ENCODE measurements at regions not wholly inside any gene's neighbourhood (a gene's known extent, or its start where the extent isn't known, plus 50 kb on each side); places are given as distances from the start of the nearest gene placed in this dataset.

DNA sequence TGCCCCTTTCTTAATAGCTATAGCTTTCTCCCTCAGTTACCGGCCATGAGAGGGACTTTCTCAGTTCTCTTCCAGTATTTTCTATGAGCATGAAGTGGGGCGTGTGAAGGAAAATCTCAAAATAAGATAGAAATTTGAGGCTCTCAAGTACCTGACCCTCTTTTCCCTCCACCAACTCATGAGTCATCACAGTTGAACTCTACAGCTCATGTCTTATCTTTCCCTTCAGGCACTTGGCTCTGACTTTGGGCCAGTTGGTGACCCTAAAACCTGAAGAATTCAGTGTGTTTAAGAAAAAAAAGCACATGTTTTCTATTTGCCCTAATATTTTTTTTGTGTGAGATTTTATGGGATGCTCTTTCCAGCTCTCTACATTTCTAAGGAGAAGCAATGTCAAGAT is 896.7 kb upstream of the ZEB2 start:
- no peak for DNase-seq (ENCODE audit: low spot score)
- H3K27ac Mint-ChIP-seq, result no peak overlapping the region
- peaks cover 26% of the 10 kb centered on the region for H3K27me3 Mint-ChIP-seq (ENCODE audit: insufficient read depth)
- H3K36me3 Mint-ChIP-seq (ENCODE audit: low read depth), result peaks cover 4% of the 10 kb centered on the region
- H3K4me3 Mint-ChIP-seq, result no peak overlapping the region
- H3K9me3 Mint-ChIP-seq, result peaks cover 52% of the 10 kb centered on the region
- peaks cover 4% of the 10 kb centered on the region for H3K4me1 Mint-ChIP-seq (ENCODE audit: low read depth)
- intact Hi-C loops (cut with micrococcal nuclease), result no loop called here

DNA sequence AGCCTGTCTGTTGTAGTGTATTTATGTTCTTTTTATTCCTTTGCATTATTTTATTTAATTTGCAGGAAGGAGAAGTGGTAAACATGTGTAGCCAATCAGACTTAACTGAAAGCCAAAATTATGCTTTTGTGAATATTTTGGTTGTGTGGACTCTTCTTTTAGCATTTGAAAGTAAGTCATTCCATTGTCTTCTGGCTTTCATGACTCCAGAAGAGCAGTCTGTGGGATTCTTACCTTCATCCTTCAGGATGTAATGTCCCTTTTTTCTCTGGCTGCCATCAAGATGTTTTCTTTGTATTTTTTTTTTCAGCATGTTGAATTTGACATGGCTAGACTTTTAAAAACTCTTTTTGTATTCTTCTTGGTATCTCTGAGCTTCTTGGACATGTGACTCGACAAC is 895.2 kb upstream of the ZEB2 start:
- Mint-ChIP-seq H3K27ac (no peak overlapping the region), H3K4me3 (no peak overlapping the region), H3K4me1 (ENCODE audit: low read depth) (peaks cover 19% of the 10 kb centered on the region), H3K36me3 (ENCODE audit: low read depth) (peaks cover 4% of the 10 kb centered on the region), H3K9me3 (peaks cover 39% of the 10 kb centered on the region), H3K27me3 (ENCODE audit: insufficient read depth) (peaks cover 27% of the 10 kb centered on the region)
- intact Hi-C loops (cut with micrococcal nuclease), result no loop called here
- DNase-seq (ENCODE audit: low spot score), result no peak

DNA sequence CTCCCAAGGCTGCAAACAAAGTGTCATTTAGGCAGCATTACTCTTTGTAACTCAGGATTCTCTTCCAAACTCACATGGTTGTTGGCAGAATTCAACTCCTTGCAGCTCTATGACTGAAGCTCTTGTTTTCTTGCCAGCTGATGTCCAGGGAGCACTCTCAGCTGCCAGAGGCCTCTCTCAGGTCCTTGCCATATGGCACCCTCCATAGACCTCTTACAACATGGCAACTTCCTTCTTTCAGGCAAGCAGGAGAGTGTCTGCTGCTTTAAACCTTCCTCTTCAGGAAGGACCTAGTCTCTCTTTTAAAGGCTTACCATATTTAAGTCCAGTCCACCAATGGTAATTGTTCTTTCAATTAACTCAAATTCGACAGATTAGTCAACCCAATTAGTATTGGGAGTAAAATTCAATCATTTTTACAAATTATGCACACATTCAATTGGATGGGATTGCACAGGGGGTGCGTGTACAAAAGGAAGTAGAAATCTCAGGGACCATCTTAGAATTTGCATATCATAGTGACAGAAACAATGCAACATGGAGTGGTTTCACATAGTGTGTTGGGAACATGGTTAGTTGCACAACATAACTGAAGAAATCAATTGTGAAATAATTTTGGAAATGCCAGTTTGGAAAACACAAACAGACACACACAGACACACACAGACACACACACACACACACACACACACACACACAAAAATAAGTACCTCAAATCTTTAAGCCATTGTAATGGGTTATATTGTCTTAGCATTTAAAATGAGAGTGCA is 893.5 kb upstream of the ZEB2 start:
- Mint-ChIP-seq H3K27ac (no peak overlapping the region), H3K27me3 (ENCODE audit: insufficient read depth) (peaks cover 30% of the 10 kb centered on the region), H3K4me1 (ENCODE audit: low read depth) (peaks cover 22% of the 10 kb centered on the region), H3K9me3 (peaks cover 33% of the 10 kb centered on the region), H3K36me3 (ENCODE audit: low read depth) (peaks cover 4% of the 10 kb centered on the region), H3K4me3 (no peak overlapping the region)
- intact Hi-C loops (cut with micrococcal nuclease), result loop anchor here (5.0 kb wide), 2 partner anchors 339 to 896 kb away; no protein-coding TSS in a partner anchor
- DNase-seq (ENCODE audit: low spot score), result no peak

DNA sequence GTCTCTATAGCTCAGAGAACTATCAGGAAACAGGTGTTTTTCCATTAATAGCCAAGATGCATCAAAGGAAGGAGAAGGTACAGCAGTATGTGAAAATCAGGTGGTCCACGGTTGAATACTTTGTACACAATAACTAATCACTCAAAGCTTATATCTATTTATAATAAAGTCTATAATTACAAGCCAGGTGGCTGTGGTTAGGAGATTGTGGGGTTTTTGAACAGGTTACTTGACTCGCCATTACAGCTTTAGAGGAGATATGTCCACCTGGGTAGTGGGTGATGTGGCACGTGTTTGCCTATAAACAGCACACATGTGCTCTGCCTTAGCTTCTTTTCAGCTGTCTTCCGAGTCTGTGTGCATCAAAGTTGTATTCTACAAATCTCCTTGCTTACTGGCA is 892.2 kb upstream of the ZEB2 start:
- peaks cover 35% of the 10 kb centered on the region for H3K9me3 Mint-ChIP-seq
- no peak overlapping the region for H3K27ac Mint-ChIP-seq
- peaks cover 35% of the 10 kb centered on the region for H3K27me3 Mint-ChIP-seq (ENCODE audit: insufficient read depth)
- no peak for DNase-seq (ENCODE audit: low spot score)
- intact Hi-C loops (cut with micrococcal nuclease), result loop anchor here (5.0 kb wide), 2 partner anchors 340 to 895 kb away; no protein-coding TSS in a partner anchor
- H3K36me3 Mint-ChIP-seq (ENCODE audit: low read depth), result peaks cover 4% of the 10 kb centered on the region
- no peak overlapping the region for H3K4me3 Mint-ChIP-seq
- H3K4me1 Mint-ChIP-seq (ENCODE audit: low read depth), result peaks cover 22% of the 10 kb centered on the region

DNA sequence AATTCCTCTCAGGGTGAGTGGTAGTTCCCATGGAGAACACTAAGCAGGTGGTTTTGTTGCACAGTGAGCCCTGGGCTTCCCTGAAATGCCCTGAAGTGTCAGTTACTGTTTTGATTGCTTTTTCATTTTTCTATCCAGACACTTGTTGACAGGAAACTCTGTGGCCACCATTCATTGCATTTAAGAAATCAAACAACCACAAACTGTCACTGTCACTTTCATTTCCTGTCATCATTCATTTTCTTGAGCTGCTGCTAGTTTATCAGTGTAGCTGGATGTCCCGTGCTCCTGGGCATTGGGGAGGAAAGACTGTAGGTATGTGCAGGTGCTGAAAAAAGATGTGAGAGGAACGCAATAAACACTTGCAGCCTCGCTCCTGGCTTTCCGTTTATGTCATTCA is 891.6 kb upstream of the ZEB2 start:
- Mint-ChIP-seq H3K27me3 (ENCODE audit: insufficient read depth) (peaks cover 38% of the 10 kb centered on the region), H3K4me3 (peak overlapping the region; percentile 12), H3K36me3 (ENCODE audit: low read depth) (peaks cover 4% of the 10 kb centered on the region), H3K4me1 (ENCODE audit: low read depth) (peaks cover 22% of the 10 kb centered on the region), H3K27ac (peak overlapping the region; percentile 31), H3K9me3 (peaks cover 30% of the 10 kb centered on the region)
- intact Hi-C loops (cut with micrococcal nuclease), result loop anchor here (1.0 to 5.0 kb wide), 5 partner anchors 88 to 1229 kb away; no protein-coding TSS in a partner anchor
- peak; percentile 31 for DNase-seq (ENCODE audit: low spot score)

DNA sequence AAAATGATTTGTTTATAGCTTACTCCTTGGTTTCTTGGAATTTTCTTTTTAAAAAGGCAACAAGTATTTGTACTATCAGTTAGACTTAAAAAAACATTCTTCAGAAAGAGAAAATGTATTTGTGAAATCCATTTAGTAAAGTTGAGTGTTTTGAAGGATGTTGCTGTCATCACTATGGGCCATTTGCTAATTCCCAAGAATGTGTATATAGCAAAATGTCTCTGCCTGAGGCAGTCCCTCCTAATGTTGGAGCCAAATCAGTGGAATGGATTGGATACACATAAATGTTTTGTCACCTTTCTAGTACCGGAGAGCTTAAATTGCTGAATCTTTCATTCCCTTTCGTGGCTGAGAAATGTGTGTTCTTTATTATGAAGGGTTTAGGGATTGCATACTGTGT is 890.2 kb upstream of the ZEB2 start:
- H3K4me3 Mint-ChIP-seq, result no peak overlapping the region

DNA sequence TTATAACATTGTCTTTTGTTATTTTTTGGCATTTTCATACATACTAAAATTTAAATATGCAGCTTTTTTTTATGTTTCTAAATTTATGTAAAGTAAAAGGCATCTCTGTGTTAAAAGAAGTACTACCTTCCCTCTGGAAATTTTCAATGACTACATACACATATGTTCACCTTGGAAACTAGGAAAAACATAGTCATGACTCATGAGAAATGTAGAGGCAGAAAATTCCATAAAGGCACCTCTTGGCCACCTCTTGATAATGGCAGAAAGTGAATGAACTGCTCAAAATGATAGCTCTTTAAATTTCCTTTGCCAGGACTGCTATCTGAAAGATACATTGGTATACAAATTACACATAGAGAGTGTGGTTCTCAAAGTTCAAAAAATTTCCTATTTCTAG is 889.1 kb upstream of the ZEB2 start:
- H3K27ac Mint-ChIP-seq, result no peak overlapping the region
- peaks cover 3% of the 10 kb centered on the region for H3K36me3 Mint-ChIP-seq (ENCODE audit: low read depth)
- H3K4me3 Mint-ChIP-seq, result no peak overlapping the region
- peaks cover 45% of the 10 kb centered on the region for H3K27me3 Mint-ChIP-seq (ENCODE audit: insufficient read depth)
- H3K4me1 Mint-ChIP-seq (ENCODE audit: low read depth), result peaks cover 22% of the 10 kb centered on the region
- DNase-seq (ENCODE audit: low spot score), result no peak
- intact Hi-C loops (cut with micrococcal nuclease), result no loop called here
- peaks cover 17% of the 10 kb centered on the region for H3K9me3 Mint-ChIP-seq

More for the DNA sequence above, 890.2 kb upstream of the ZEB2 start:
- DNase-seq (ENCODE audit: low spot score), result no peak
- Mint-ChIP-seq H3K27ac (no peak overlapping the region), H3K4me1 (ENCODE audit: low read depth) (peaks cover 22% of the 10 kb centered on the region), H3K36me3 (ENCODE audit: low read depth) (peaks cover 4% of the 10 kb centered on the region), H3K27me3 (ENCODE audit: insufficient read depth) (peaks cover 47% of the 10 kb centered on the region), H3K9me3 (peaks cover 20% of the 10 kb centered on the region)
- intact Hi-C loops (cut with micrococcal nuclease), result loop anchor here (2.0 to 5.0 kb wide), 3 partner anchors 342 to 1227 kb away; no protein-coding TSS in a partner anchor

DNA sequence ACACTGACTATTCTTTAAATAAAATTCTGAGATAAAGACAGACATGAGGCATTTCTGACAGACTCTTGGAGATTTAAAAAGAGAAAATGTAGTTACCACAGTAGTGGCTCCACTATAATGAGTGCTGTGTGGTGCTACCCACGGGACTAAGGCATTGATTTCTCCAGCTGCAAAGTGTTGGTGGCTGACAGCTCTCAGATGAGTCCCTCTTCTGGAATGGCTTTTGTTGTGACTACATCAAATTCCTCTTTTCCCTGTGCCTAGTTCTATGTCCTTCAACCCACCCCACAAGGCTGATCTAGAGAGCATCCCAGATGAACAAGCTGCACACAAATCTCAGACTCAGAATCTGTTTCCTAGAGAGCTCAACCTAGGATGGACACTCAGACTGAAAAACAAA is 884.8 kb upstream of the ZEB2 start:
- intact Hi-C loops (cut with micrococcal nuclease), result no loop called here
- H3K27me3 Mint-ChIP-seq (ENCODE audit: insufficient read depth), result peaks cover 24% of the 10 kb centered on the region
- H3K36me3 Mint-ChIP-seq (ENCODE audit: low read depth), result no peaks in the 10 kb centered on the region
- no peak overlapping the region for H3K4me3 Mint-ChIP-seq
- H3K4me1 Mint-ChIP-seq (ENCODE audit: low read depth), result no peaks in the 10 kb centered on the region
- DNase-seq (ENCODE audit: low spot score), result no peak
- peaks cover 6% of the 10 kb centered on the region for H3K9me3 Mint-ChIP-seq
- no peak overlapping the region for H3K27ac Mint-ChIP-seq

DNA sequence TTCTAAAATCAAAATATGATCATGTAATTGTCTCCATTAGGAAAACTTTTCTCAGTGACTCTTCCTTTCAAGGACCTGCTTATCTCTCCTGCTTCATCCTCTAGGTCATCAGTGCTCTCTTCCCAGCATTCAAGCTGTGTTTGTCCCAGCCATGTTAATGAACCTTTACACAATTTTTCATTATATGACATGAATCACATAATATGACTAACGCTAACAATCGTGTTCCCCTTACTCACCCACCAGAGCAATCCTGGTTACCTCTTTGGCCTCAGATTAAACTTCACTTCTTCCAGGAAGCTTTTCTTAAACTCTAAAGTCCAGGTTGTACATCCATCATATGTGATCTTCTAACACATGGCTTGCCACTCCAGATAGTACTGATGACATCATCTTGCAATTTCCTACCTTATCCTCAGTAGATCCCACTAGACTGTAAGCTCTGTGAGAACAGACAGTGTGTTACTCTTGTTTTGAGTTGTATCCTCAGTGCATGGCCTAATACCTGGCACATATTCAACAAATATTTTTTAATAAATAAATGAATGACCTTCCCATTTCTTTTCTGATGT is 882.9 kb upstream of the ZEB2 start:
- no peaks in the 10 kb centered on the region for H3K4me1 Mint-ChIP-seq (ENCODE audit: low read depth)
- intact Hi-C loops (cut with micrococcal nuclease), result no loop called here
- DNase-seq (ENCODE audit: low spot score), result no peak
- no peaks in the 10 kb centered on the region for H3K9me3 Mint-ChIP-seq
- H3K36me3 Mint-ChIP-seq (ENCODE audit: low read depth), result no peaks in the 10 kb centered on the region
- H3K27ac Mint-ChIP-seq, result no peak overlapping the region
- peaks cover 21% of the 10 kb centered on the region for H3K27me3 Mint-ChIP-seq (ENCODE audit: insufficient read depth)
- H3K4me3 Mint-ChIP-seq, result no peak overlapping the region

DNA sequence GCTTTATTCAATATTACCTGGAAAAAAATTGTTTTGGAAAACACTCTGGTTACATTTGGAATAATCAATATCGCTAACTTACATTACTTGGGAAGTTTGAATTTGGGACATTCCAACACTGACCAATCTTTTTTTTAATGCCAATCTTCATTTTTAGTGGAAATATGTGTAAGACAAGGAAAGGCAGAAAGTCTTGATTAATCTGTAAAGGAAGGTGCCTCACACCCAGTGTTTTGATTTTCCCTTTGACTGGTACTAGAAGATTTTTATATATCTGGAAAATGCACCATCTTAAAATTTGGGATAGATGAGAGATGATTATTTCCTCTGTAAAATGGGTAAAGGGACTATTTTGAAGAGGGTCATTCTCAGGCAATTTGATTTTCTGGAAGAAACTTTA is 879.2 kb upstream of the ZEB2 start:
- no peak overlapping the region for H3K27ac Mint-ChIP-seq
- DNase-seq (ENCODE audit: low spot score), result no peak
- H3K4me1 Mint-ChIP-seq (ENCODE audit: low read depth), result no peaks in the 10 kb centered on the region
- no peaks in the 10 kb centered on the region for H3K9me3 Mint-ChIP-seq
- intact Hi-C loops (cut with micrococcal nuclease), result no loop called here
- H3K4me3 Mint-ChIP-seq, result no peak overlapping the region
- no peaks in the 10 kb centered on the region for H3K36me3 Mint-ChIP-seq (ENCODE audit: low read depth)
- peaks cover 5% of the 10 kb centered on the region for H3K27me3 Mint-ChIP-seq (ENCODE audit: insufficient read depth)

DNA sequence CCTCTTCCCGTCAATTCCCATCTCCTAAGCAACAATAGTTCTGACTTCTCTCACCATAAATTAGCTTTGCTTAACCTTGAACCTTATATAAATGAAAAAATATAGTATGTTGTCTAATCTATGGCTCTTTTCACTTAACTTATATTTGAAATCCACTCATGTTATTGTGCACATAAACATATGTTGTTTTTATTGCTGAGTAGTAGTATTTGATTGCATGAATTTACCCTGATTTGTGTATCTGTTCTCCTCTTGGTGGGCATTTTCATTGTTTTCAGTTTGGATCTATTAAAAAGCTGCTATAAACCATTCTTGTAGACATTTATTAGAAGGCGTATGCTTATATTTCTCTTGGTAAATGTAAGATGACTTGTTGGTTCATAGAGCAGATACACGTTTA is 874.3 kb upstream of the ZEB2 start:
- DNase-seq (ENCODE audit: low spot score), result no peak
- peaks cover 3% of the 10 kb centered on the region for H3K27me3 Mint-ChIP-seq (ENCODE audit: insufficient read depth)
- H3K36me3 Mint-ChIP-seq (ENCODE audit: low read depth), result no peaks in the 10 kb centered on the region
- no peak overlapping the region for H3K27ac Mint-ChIP-seq
- no peaks in the 10 kb centered on the region for H3K4me1 Mint-ChIP-seq (ENCODE audit: low read depth)
- H3K4me3 Mint-ChIP-seq, result no peak overlapping the region
- intact Hi-C loops (cut with micrococcal nuclease), result no loop called here
- H3K9me3 Mint-ChIP-seq, result no peaks in the 10 kb centered on the region

DNA sequence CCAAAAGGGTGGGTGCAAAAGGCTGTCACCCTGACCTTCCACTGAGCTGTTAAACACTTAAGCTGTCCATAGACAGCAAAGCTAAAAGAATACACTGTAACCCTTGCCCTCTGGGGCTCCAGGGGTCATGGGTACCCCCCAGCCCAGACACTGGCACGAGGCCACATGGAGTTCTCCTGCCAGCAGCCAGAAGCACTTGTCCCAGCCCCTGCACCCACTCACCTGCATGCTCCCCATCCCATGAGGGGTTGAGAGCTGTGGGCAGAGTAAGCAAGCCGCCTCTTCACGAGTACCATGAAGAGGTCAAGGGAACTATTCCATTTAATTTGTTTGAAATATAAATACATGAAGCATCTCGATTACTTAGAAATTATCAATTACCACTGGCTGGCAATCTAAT is 867.1 kb upstream of the ZEB2 start:
- Mint-ChIP-seq H3K4me1 (ENCODE audit: low read depth) (no peaks in the 10 kb centered on the region), H3K27me3 (ENCODE audit: insufficient read depth) (peaks cover 8% of the 10 kb centered on the region), H3K36me3 (ENCODE audit: low read depth) (no peaks in the 10 kb centered on the region), H3K4me3 (no peak overlapping the region), H3K9me3 (no peaks in the 10 kb centered on the region), H3K27ac (no peak overlapping the region)
- intact Hi-C loops (cut with micrococcal nuclease), result no loop called here
- no peak for DNase-seq (ENCODE audit: low spot score)

DNA sequence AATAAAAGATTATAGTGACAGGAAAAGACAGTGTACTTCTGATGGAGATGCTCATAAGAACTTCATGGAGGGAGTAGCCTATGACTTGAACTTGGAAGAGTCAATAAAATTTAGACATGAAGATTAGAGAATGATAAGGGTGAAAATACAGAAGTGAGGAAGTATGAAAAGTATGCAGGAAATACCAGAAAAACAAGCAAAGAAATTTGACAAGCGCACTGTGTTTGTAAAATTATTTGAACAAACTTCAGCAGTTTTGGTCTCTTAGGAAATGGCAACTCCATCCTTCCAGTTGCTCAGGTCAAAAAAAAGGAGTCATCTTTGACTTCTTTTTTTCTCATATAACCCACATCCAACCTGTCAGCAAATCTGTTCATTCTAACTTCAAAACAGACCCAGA is 864.0 kb upstream of the ZEB2 start:
- Mint-ChIP-seq H3K4me1 (ENCODE audit: low read depth) (no peaks in the 10 kb centered on the region), H3K27ac (no peak overlapping the region), H3K27me3 (ENCODE audit: insufficient read depth) (peaks cover 9% of the 10 kb centered on the region), H3K9me3 (no peaks in the 10 kb centered on the region), H3K36me3 (ENCODE audit: low read depth) (no peaks in the 10 kb centered on the region), H3K4me3 (no peak overlapping the region)
- no peak for DNase-seq (ENCODE audit: low spot score)
- intact Hi-C loops (cut with micrococcal nuclease), result no loop called here

All from activated T-helper 1 cell treated with anti-CD3 and anti-CD28 coated beads, Interleukin-12 subunit alpha, Interleukin-12 subunit beta, Interleukin-2, Interleukin-4 antibody, amounts not matched to agents 30 ng/mL and 10 ng/mL and 1 ng/mL, durations not matched to agents 14 hours and 24 hours and 36 hours (primary cell).